Peyer's patch (tissue), 4 donors: ENCODE measurements at regions not wholly inside any gene's neighbourhood (a gene's known extent, or its start where the extent isn't known, plus 50 kb on each side); places are given as distances from the start of the nearest gene placed in this dataset.

Experiments used
- POLR2A ChIP-seq, 2 donors: fragments of 450-650 bp; IDR thresholded peaks; one replicate each; pipeline ENCODE4 v1.5.1; 2017; ENCODE audit warnings: antibody characterized with exemption in 2 of 2, mild to moderate bottlenecking in 2 of 2, moderate library complexity in 2 of 2
- TF ChIP-seq, protein P1 (sequence below), 6 experiments: fragments of 450-650 bp in 4 of 6; fragments of 200-600 bp in 2 of 6; sonication (generic) in 1 of 6; IDR thresholded peaks; one replicate each; pipeline ENCODE4 v1.5.1; 2017 to 2019; ENCODE audit warnings: antibody characterized with exemption in 6 of 6, mild to moderate bottlenecking in 3 of 6, moderate library complexity in 1 of 6

DNA sequence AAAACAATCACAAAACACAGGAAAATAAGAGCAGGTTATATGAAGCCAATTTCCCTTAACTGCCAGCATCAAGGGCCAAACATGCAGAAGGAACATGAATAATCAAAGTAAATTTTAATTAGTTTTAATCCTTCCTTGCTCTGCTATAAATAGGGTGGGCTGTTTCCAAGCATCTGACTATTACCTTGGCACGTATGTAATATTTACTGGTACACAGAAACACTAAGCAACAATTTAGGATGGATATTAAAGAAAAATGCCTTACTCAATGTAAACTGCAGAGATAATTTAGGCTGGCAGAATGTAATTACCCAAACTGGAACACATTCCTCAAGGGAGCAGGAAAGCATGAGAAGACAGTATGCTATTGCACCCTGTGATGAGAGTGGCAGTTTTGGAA, 468.2 kb downstream of the TDRD15 start:
- TF ChIP-seq, protein P1, sequence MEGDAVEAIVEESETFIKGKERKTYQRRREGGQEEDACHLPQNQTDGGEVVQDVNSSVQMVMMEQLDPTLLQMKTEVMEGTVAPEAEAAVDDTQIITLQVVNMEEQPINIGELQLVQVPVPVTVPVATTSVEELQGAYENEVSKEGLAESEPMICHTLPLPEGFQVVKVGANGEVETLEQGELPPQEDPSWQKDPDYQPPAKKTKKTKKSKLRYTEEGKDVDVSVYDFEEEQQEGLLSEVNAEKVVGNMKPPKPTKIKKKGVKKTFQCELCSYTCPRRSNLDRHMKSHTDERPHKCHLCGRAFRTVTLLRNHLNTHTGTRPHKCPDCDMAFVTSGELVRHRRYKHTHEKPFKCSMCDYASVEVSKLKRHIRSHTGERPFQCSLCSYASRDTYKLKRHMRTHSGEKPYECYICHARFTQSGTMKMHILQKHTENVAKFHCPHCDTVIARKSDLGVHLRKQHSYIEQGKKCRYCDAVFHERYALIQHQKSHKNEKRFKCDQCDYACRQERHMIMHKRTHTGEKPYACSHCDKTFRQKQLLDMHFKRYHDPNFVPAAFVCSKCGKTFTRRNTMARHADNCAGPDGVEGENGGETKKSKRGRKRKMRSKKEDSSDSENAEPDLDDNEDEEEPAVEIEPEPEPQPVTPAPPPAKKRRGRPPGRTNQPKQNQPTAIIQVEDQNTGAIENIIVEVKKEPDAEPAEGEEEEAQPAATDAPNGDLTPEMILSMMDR (IDR thresholded peaks at IDR 0.05), result no peak
- TF ChIP-seq POLR2A (IDR thresholded peaks at IDR 0.05), result no peak
